ENCODE measurements at regions not wholly inside any gene's neighbourhood (a gene's known extent, or its start where the extent isn't known, plus 50 kb on each side); places are given as distances from the start of the nearest gene placed in this dataset.
"Not testable (repeated sequence)": the region's sequence is repeated elsewhere in the genome, so short reads cannot be mapped to it uniquely, and the experiment has no call there.

DNA sequence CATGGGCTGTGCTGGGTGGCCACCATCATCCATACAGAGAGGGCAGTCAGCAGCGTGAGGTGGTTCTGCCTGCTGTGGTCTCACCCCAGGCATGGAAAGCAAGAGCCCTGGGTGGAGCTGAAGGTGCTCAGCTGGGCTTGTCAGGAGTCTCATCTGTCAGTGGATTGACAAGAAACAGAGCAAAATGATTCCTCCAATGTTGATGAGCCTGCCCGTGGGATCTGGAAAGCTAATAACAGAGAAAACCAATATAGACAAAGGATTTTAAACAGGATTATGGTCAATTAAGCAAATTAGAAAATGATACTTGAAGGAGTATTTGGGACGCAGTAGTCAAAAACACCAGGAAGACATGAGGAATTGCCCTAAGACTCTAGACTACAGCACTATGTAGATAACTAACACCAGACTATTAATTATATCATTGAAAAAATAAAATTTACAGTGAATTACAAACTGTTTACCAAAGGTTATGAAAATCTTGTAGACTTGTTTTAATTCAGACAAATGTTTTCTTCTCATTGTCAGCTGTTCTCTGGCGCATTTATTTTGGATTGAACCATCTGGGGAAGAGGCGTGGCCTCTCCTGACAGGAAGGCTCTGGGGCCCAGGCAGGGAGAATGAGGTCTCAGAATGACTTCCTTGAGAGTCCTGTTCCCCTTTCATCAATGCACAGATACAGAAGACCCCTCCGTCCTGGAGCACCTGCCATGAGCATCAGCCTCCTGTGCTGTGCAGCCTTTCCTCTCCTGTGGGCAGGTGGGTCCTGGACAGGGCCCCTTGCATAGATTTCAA, 211.2 kb upstream of the PRSS58 start:
- Histone ChIP-seq H3K27me3 (ENCODE audit: low read length) (no peaks in the 10 kb centered on the region), H4K20me1 (ENCODE audit: insufficient read depth, low read depth, low read length) (no peaks in the 10 kb centered on the region), H3K4me1 (ENCODE audit: low read length) (peaks cover 6% of the 10 kb centered on the region; the same call in 1 of the 2 replicates), H3K9me3 (ENCODE audit: low read length) (no peaks in the 10 kb centered on the region), H3K79me2 (ENCODE audit: low read length) (no peaks in the 10 kb centered on the region), H3K9ac (ENCODE audit: low read length) (no peak overlapping the region), H3K9me2 (replicated peaks; ENCODE audit: insufficient read depth, low read length) (no peaks in the 10 kb centered on the region), H3K4me3 (ENCODE audit: low read length) (no peak overlapping the region), H2AFZ (ENCODE audit: low read length) (no peak overlapping the region), H3K36me3 (ENCODE audit: insufficient read depth, low read length) (no peaks in the 10 kb centered on the region), H3K4me2 (ENCODE audit: low read depth, low read length, poor library complexity, severe bottlenecking) (no peak overlapping the region), H3K27ac (ENCODE audit: low read length) (no peak overlapping the region)
- DNase-seq, result no peak

DNA sequence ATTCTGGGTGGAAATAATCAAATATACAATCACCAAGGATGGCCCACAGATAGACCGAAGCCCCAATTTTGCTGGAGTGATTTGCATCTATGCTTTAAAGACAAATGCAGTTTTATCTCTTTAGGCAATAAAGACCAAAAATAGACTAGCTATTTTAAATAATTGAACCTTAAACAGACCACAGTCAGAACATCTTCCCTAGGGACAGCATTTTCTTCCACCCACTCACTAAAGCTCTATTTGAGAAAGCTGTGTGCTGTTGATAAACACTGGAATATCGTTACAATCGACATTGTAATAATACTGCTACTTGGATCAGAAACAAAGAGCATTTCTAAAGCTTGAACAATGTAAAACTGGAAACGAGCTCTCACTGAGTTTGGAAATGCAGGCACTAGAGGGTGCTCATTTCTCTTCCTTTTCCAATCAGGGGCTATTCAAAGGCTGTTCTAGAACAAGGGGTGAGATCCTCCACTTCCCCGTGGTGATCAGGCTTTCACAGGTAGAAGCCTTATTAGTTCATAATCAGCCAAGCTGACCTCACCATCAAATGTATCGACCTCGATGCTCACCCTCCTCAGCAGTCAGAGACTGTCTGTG, 209.3 kb upstream of the PRSS58 start:
- not testable (repeated sequence) for DNase-seq; H3K4me2 ChIP-seq (ENCODE audit: low read depth, low read length, poor library complexity, severe bottlenecking); H3K9me2 ChIP-seq (replicated peaks; ENCODE audit: insufficient read depth, low read length); H4K20me1 ChIP-seq (ENCODE audit: insufficient read depth, low read depth, low read length); H3K79me2 ChIP-seq (ENCODE audit: low read length); H3K9ac ChIP-seq (ENCODE audit: low read length); H3K9me3 ChIP-seq (ENCODE audit: low read length); H3K27me3 ChIP-seq (ENCODE audit: low read length); H3K36me3 ChIP-seq (ENCODE audit: insufficient read depth, low read length); H3K4me3 ChIP-seq (ENCODE audit: low read length); H3K27ac ChIP-seq (ENCODE audit: low read length); H3K4me1 ChIP-seq (ENCODE audit: low read length); H2AFZ ChIP-seq (ENCODE audit: low read length)

DNA sequence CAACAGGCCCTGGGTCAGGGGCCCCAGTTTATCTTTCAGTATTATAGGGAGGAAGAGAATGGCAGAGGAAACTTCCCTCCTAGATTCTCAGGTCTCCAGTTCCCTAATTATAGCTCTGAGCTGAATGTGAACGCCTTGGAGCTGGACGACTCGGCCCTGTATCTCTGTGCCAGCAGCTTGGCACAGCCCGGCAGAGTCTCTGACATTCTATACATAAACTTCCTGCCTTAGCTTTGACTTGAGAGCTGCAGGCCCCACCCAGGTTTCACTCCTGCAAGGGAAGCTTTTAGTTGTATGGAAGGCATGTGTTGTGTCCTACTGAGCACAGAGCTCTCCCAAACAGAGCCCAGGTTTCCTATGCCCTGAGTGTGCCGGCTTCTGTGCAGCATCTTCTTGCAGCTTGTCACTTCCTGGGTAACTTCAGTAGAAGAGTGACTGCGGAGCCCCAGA, 205.6 kb upstream of the PRSS58 start:
- Histone ChIP-seq H3K9me3 (ENCODE audit: low read length) (no peaks in the 10 kb centered on the region), H3K27me3 (ENCODE audit: low read length) (no peaks in the 10 kb centered on the region), H3K4me3 (ENCODE audit: low read length) (no peak overlapping the region), H3K27ac (ENCODE audit: low read length) (no peak overlapping the region), H3K4me1 (ENCODE audit: low read length) (peaks cover 6% of the 10 kb centered on the region; the same call in 1 of the 2 replicates), H3K79me2 (ENCODE audit: low read length) (no peaks in the 10 kb centered on the region), H3K9ac (ENCODE audit: low read length) (no peak overlapping the region), H4K20me1 (ENCODE audit: insufficient read depth, low read depth, low read length) (no peaks in the 10 kb centered on the region), H3K4me2 (ENCODE audit: low read depth, low read length, poor library complexity, severe bottlenecking) (no peak overlapping the region), H3K9me2 (replicated peaks; ENCODE audit: insufficient read depth, low read length) (no peaks in the 10 kb centered on the region), H3K36me3 (ENCODE audit: insufficient read depth, low read length) (no peaks in the 10 kb centered on the region), H2AFZ (ENCODE audit: low read length) (no peak overlapping the region)
- no peak for DNase-seq

DNA sequence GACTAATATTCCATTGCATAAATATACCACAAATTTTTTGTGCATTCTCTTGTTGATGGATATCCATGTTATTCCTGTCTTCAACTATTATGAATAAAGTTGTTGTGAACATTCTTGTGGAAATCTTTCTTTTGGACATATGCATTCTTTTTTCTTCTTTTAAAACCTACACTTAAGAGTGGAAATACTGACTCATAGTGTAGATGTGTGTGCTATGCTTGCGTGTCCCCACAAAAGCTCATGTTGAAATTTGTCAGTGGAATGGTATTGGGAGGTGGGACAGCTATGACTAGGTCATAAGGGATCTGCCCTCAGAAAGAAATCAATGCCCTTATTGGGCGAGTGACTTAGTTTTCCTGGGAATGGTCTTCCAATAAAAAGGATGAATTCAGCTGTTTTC, 203.6 kb upstream of the PRSS58 start:
- H3K4me1 ChIP-seq (ENCODE audit: low read length), result no peaks in the 10 kb centered on the region
- H3K9ac ChIP-seq (ENCODE audit: low read length), result no peak overlapping the region
- H3K27ac ChIP-seq (ENCODE audit: low read length), result no peak overlapping the region
- no peaks in the 10 kb centered on the region for H4K20me1 ChIP-seq (ENCODE audit: insufficient read depth, low read depth, low read length)
- H3K4me3 ChIP-seq (ENCODE audit: low read length), result no peak overlapping the region
- no peaks in the 10 kb centered on the region for H3K36me3 ChIP-seq (ENCODE audit: insufficient read depth, low read length)
- no peaks in the 10 kb centered on the region for H3K9me2 ChIP-seq (replicated peaks; ENCODE audit: insufficient read depth, low read length)
- DNase-seq, result no peak
- H3K79me2 ChIP-seq (ENCODE audit: low read length), result no peaks in the 10 kb centered on the region
- no peak overlapping the region for H3K4me2 ChIP-seq (ENCODE audit: low read depth, low read length, poor library complexity, severe bottlenecking)
- no peak overlapping the region for H2AFZ ChIP-seq (ENCODE audit: low read length)
- no peaks in the 10 kb centered on the region for H3K9me3 ChIP-seq (ENCODE audit: low read length)
- H3K27me3 ChIP-seq (ENCODE audit: low read length), result no peaks in the 10 kb centered on the region

DNA sequence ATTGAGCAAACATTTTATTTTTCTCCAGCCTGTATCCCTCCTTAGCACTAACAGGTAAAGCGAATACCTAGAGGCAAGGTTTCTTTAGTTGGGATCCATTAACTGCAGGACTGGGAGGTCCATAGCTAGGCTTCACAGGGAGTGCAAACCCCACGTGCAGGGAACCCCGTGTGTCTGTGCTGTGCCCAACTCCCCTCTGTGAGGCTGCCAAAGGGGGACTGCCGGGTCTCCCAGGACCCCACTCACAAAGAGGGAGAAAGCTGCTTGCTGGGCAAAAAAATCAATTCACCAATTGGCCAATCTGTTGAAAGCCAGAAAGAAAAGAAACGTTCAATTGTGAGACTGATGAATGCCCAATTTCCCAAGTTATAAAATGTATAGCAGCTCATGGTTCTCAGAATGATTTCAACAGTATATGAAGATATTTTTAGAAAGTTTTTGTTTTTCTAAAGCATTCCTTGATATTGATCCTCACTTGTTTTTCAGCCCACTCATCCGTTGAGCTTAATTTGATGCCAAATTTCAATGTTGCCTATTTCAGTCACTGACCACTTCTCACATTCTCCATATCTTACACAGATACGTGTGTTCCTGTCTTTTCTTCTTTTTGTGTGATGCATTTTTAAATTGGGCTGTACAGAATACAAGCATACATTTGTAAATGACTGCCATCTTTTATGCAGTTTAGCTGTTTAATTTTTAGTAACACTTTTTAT, 202.7 kb upstream of the PRSS58 start:
- no peaks in the 10 kb centered on the region for H3K27me3 ChIP-seq (ENCODE audit: low read length)
- no peak overlapping the region for H3K9ac ChIP-seq (ENCODE audit: low read length)
- no peaks in the 10 kb centered on the region for H3K36me3 ChIP-seq (ENCODE audit: insufficient read depth, low read length)
- H3K4me3 ChIP-seq (ENCODE audit: low read length), result no peak overlapping the region
- no peak for DNase-seq
- H2AFZ ChIP-seq (ENCODE audit: low read length), result no peak overlapping the region
- no peaks in the 10 kb centered on the region for H3K9me3 ChIP-seq (ENCODE audit: low read length)
- no peaks in the 10 kb centered on the region for H4K20me1 ChIP-seq (ENCODE audit: insufficient read depth, low read depth, low read length)
- no peaks in the 10 kb centered on the region for H3K9me2 ChIP-seq (replicated peaks; ENCODE audit: insufficient read depth, low read length)
- no peak overlapping the region for H3K27ac ChIP-seq (ENCODE audit: low read length)
- no peak overlapping the region for H3K4me2 ChIP-seq (ENCODE audit: low read depth, low read length, poor library complexity, severe bottlenecking)
- H3K79me2 ChIP-seq (ENCODE audit: low read length), result no peaks in the 10 kb centered on the region
- H3K4me1 ChIP-seq (ENCODE audit: low read length), result no peaks in the 10 kb centered on the region

DNA sequence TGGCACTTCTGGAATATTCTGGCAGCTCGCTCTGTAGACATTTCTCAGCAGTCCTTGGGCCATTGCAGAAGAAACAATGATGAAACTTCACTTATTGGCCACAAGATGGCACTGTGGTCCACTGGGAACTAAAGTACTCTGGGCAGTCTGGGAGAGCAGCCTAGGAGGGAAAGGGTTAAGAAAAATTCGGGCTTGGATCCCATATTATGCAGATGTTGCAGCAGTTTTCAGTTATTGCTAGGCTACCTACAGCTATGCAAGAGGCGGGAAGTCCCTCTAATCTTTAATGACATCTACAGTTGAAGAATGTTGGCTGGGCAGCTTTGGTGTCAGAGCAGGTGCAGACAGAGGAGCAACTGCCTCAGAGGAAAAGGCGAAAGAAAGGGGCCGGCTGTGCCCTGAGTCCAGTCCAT, 201.7 kb upstream of the PRSS58 start:
- Histone ChIP-seq H3K27me3 (ENCODE audit: low read length) (no peaks in the 10 kb centered on the region), H3K36me3 (ENCODE audit: insufficient read depth, low read length) (no peaks in the 10 kb centered on the region), H3K4me3 (ENCODE audit: low read length) (no peak overlapping the region), H2AFZ (ENCODE audit: low read length) (no peak overlapping the region), H3K9ac (ENCODE audit: low read length) (no peak overlapping the region), H3K79me2 (ENCODE audit: low read length) (no peaks in the 10 kb centered on the region), H3K9me3 (ENCODE audit: low read length) (no peaks in the 10 kb centered on the region), H3K9me2 (replicated peaks; ENCODE audit: insufficient read depth, low read length) (no peaks in the 10 kb centered on the region), H3K4me2 (ENCODE audit: low read depth, low read length, poor library complexity, severe bottlenecking) (no peak overlapping the region), H3K27ac (ENCODE audit: low read length) (no peak overlapping the region), H4K20me1 (ENCODE audit: insufficient read depth, low read depth, low read length) (no peaks in the 10 kb centered on the region), H3K4me1 (ENCODE audit: low read length) (no peaks in the 10 kb centered on the region)
- DNase-seq, result peak; percentile 72

DNA sequence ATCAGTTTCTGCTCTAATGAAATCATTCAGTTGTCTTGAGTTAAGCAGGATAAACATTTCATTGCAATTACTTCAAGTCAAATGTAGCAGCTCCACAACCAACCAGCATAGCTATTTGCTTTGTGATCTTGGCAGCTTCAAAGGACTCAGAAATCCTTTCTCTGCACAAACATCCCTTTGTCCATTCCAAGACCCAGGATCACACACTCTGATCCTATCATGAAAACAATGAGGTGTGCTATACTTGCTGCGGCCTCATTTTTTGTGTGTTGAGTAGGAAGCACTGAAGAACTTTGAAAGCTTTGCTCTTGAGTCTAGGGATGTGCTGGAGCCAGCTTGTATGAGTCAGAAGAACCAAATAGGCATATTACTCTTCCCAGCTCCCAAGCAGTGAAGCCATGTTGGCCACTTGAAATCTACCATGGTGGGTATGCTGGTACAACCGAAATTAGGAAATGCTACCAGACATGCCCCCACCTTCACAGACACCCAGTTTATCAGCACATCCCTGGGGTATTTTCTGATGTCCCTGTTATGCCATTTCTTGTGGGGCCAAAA, 199.4 kb upstream of the PRSS58 start:
- Histone ChIP-seq H4K20me1 (ENCODE audit: insufficient read depth, low read depth, low read length) (no peaks in the 10 kb centered on the region), H3K9ac (ENCODE audit: low read length) (no peak overlapping the region)

DNA sequence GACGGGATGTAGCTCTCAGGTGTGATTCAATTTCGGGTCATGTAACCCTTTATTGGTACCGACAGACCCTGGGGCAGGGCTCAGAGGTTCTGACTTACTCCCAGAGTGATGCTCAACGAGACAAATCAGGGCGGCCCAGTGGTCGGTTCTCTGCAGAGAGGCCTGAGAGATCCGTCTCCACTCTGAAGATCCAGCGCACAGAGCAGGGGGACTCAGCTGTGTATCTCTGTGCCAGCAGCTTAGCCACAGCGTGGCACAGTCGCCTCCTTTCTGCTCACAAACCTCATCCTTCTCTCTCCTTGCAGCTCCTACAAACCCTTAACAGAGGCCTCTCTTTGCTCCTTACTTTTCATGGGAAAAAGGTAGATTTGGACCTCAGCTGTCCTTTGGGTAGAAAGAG, 197.5 kb upstream of the PRSS58 start:
- Histone ChIP-seq H3K4me2 (ENCODE audit: low read depth, low read length, poor library complexity, severe bottlenecking) (no peak overlapping the region), H3K9ac (ENCODE audit: low read length) (no peak overlapping the region), H3K27ac (ENCODE audit: low read length) (no peak overlapping the region)

More for the DNA sequence above, 199.4 kb upstream of the PRSS58 start:
- H3K4me1 ChIP-seq (ENCODE audit: low read length), result no peaks in the 10 kb centered on the region
- no peak overlapping the region for H2AFZ ChIP-seq (ENCODE audit: low read length)
- DNase-seq, result no peak
- H3K36me3 ChIP-seq (ENCODE audit: insufficient read depth, low read length), result no peaks in the 10 kb centered on the region
- no peaks in the 10 kb centered on the region for H3K27me3 ChIP-seq (ENCODE audit: low read length)
- H3K9me2 ChIP-seq (replicated peaks; ENCODE audit: insufficient read depth, low read length), result no peaks in the 10 kb centered on the region
- no peaks in the 10 kb centered on the region for H3K9me3 ChIP-seq (ENCODE audit: low read length)
- no peak overlapping the region for H3K4me3 ChIP-seq (ENCODE audit: low read length)
- H3K4me2 ChIP-seq (ENCODE audit: low read depth, low read length, poor library complexity, severe bottlenecking), result no peak overlapping the region
- no peaks in the 10 kb centered on the region for H3K79me2 ChIP-seq (ENCODE audit: low read length)
- H3K27ac ChIP-seq (ENCODE audit: low read length), result no peak overlapping the region

More for the DNA sequence above, 197.5 kb upstream of the PRSS58 start:
- Histone ChIP-seq H3K79me2 (ENCODE audit: low read length) (no peaks in the 10 kb centered on the region), H3K9me2 (replicated peaks; ENCODE audit: insufficient read depth, low read length) (no peaks in the 10 kb centered on the region), H4K20me1 (ENCODE audit: insufficient read depth, low read depth, low read length) (no peaks in the 10 kb centered on the region), H3K4me3 (ENCODE audit: low read length) (no peak overlapping the region), H3K27me3 (ENCODE audit: low read length) (no peaks in the 10 kb centered on the region), H2AFZ (ENCODE audit: low read length) (no peak overlapping the region), H3K4me1 (ENCODE audit: low read length) (no peaks in the 10 kb centered on the region), H3K9me3 (ENCODE audit: low read length) (no peaks in the 10 kb centered on the region), H3K36me3 (ENCODE audit: insufficient read depth, low read length) (no peaks in the 10 kb centered on the region)
- no peak for DNase-seq

All from Karpas-422 (cell line).